ENCODE measurements at regions not wholly inside any gene's neighbourhood (a gene's known extent, or its start where the extent isn't known, plus 50 kb on each side); places are given as distances from the start of the nearest gene placed in this dataset.
"Not testable (repeated sequence)": the region's sequence is repeated elsewhere in the genome, so short reads cannot be mapped to it uniquely, and the experiment has no call there.

- H3K36me3 ChIP-seq: no peaks in the 10 kb centered on the region
- ATAC-seq (ENCODE audit: low FRiP score in 2 of 2): peak in 1 of 2 donors; percentile 58
- no peaks in the 10 kb centered on the region for H3K4me1 ChIP-seq
- no peak for DNase-seq
- 68 to 73% methylated on average over 4 of the region's 4 CpGs for WGBS, 2 donors
- H3K27me3 ChIP-seq: no peaks in the 10 kb centered on the region
- no peaks in the 10 kb centered on the region for H3K9me3 ChIP-seq
- no peak overlapping the region for H3K27ac ChIP-seq
- no peak for TF ChIP-seq EP300 (IDR thresholded peaks at IDR 0.05)
- TF ChIP-seq POLR2AphosphoS5 (IDR thresholded peaks at IDR 0.05): no peak
- no peak for TF ChIP-seq POLR2A (IDR thresholded peaks at IDR 0.05)
- TF ChIP-seq, protein P1, sequence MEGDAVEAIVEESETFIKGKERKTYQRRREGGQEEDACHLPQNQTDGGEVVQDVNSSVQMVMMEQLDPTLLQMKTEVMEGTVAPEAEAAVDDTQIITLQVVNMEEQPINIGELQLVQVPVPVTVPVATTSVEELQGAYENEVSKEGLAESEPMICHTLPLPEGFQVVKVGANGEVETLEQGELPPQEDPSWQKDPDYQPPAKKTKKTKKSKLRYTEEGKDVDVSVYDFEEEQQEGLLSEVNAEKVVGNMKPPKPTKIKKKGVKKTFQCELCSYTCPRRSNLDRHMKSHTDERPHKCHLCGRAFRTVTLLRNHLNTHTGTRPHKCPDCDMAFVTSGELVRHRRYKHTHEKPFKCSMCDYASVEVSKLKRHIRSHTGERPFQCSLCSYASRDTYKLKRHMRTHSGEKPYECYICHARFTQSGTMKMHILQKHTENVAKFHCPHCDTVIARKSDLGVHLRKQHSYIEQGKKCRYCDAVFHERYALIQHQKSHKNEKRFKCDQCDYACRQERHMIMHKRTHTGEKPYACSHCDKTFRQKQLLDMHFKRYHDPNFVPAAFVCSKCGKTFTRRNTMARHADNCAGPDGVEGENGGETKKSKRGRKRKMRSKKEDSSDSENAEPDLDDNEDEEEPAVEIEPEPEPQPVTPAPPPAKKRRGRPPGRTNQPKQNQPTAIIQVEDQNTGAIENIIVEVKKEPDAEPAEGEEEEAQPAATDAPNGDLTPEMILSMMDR (IDR thresholded peaks at IDR 0.05): no peak
- H3K4me3 ChIP-seq: no peak overlapping the region
These were observed 764.9 kb upstream of the AUTS2 start for GRCh38 chr7:68833422-68833821.

- H3K9me3 ChIP-seq: no peaks in the 10 kb centered on the region
- no peaks in the 10 kb centered on the region for H3K4me1 ChIP-seq
- ATAC-seq (ENCODE audit: low FRiP score in 2 of 2) (no peak), DNase-seq (no peak)
- H3K27me3 ChIP-seq: no peaks in the 10 kb centered on the region
- no peaks in the 10 kb centered on the region for H3K36me3 ChIP-seq
- WGBS, 2 donors: 93 to 94% methylated on average over 9 of the region's 9 CpGs
- H3K27ac ChIP-seq: no peak overlapping the region
- no peak for TF ChIP-seq POLR2A (IDR thresholded peaks at IDR 0.05)
- TF ChIP-seq, protein P1 (IDR thresholded peaks at IDR 0.05): no peak
- no peak for TF ChIP-seq EP300 (IDR thresholded peaks at IDR 0.05)
- TF ChIP-seq POLR2AphosphoS5 (IDR thresholded peaks at IDR 0.05): no peak
- H3K4me3 ChIP-seq: no peak overlapping the region
These were observed 759.3 kb upstream of the AUTS2 start for GRCh38 chr7:68839014-68839413.

- ATAC-seq (ENCODE audit: low FRiP score in 2 of 2): no peak
- WGBS, 2 donors: 53 to 63% methylated on average over 9 of the region's 9 CpGs
These were observed 757.3 kb upstream of the AUTS2 start for GRCh38 chr7:68840991-68841390.

DNA sequence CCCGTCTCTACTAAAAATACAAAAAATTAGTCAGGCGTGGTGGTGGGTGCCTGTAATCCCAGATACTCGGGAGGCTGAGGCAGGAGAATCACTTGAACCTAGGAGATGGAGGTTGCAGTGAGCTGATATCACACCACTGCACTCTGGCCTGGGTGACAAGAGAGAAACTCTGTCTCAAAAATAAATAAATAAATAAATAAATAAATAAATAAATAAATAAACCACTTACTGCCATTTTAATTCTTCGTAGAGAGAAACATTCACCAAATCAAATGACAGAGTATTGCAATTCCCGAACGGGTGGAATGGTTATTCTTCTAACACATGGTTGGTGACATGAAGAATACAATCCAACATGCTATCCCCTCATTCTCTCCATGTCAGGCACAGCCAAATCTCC is 754.3 kb upstream of the AUTS2 start:
- H3K27ac ChIP-seq; DNase-seq; H3K4me3 ChIP-seq; H3K27me3 ChIP-seq; H3K36me3 ChIP-seq; H3K9me3 ChIP-seq; ATAC-seq (ENCODE audit: low FRiP score in 2 of 2); H3K4me1 ChIP-seq: not testable (repeated sequence)
- WGBS, 2 donors: 92 to 94% methylated on average over 6 of the region's 6 CpGs

More at GRCh38 chr7:68840991-68841390, 757.3 kb upstream of the AUTS2 start:
- Histone ChIP-seq H3K4me3 (no peak overlapping the region), H3K27me3 (no peaks in the 10 kb centered on the region), H3K4me1 (no peaks in the 10 kb centered on the region), H3K27ac (no peak overlapping the region), H3K36me3 (no peaks in the 10 kb centered on the region), H3K9me3 (no peaks in the 10 kb centered on the region)
- DNase-seq: no peak
- TF ChIP-seq, protein P1 (IDR thresholded peaks at IDR 0.05): no peak
- TF ChIP-seq EP300 (IDR thresholded peaks at IDR 0.05) (no peak), POLR2AphosphoS5 (IDR thresholded peaks at IDR 0.05) (no peak), POLR2A (IDR thresholded peaks at IDR 0.05) (no peak)

- no peaks in the 10 kb centered on the region for H3K4me1 ChIP-seq
- no peak for TF ChIP-seq POLR2AphosphoS5 (IDR thresholded peaks at IDR 0.05)
- DNase-seq (no peak), ATAC-seq (ENCODE audit: low FRiP score in 2 of 2) (no peak)
- no peaks in the 10 kb centered on the region for H3K9me3 ChIP-seq
- 64 to 70% methylated on average over 13 of the region's 13 CpGs for WGBS, 2 donors
- H3K4me3 ChIP-seq: no peak overlapping the region
- no peak overlapping the region for H3K27ac ChIP-seq
- H3K27me3 ChIP-seq: no peaks in the 10 kb centered on the region
- H3K36me3 ChIP-seq: no peaks in the 10 kb centered on the region
These were observed 751.4 kb upstream of the AUTS2 start for GRCh38 chr7:68846811-68847325.

GRCh38 chr7:68853254-68853653 is 745.0 kb upstream of the AUTS2 start:
- Histone ChIP-seq H3K27ac (no peak overlapping the region), H3K4me1 (no peaks in the 10 kb centered on the region), H3K4me3 (no peak overlapping the region), H3K9me3 (no peaks in the 10 kb centered on the region), H3K36me3 (no peaks in the 10 kb centered on the region), H3K27me3 (no peaks in the 10 kb centered on the region)
- WGBS, 2 donors: 85 to 86% methylated on average over 6 of the region's 6 CpGs
- ATAC-seq (ENCODE audit: low FRiP score in 2 of 2) (no peak), DNase-seq (no peak)
- TF ChIP-seq EP300 (IDR thresholded peaks at IDR 0.05) (no peak), POLR2A (IDR thresholded peaks at IDR 0.05) (no peak), POLR2AphosphoS5 (IDR thresholded peaks at IDR 0.05) (no peak)
- TF ChIP-seq, protein P1 (IDR thresholded peaks at IDR 0.05): no peak
